ENCODE measurements at regions not wholly inside any gene's neighbourhood (a gene's known extent, or its start where the extent isn't known, plus 50 kb on each side); places are given as distances from the start of the nearest gene placed in this dataset.

- Histone ChIP-seq H3K27ac (no peak overlapping the region), H3K4me3 (no peak overlapping the region)
These were observed 1397.8 kb upstream of the ADGRB3 start for GRCh38 chr6:67237277-67237676.

- H3K4me3 ChIP-seq, result no peak overlapping the region
- no peak overlapping the region for H3K27ac ChIP-seq
These were observed 1404.0 kb upstream of the ADGRB3 start for GRCh38 chr6:67231092-67231491.

GRCh38 chr6:67224989-67225388 is 1410.1 kb upstream of the ADGRB3 start:
- Histone ChIP-seq H3K4me3 (no peak overlapping the region), H3K27ac (no peak overlapping the region)

- Histone ChIP-seq H3K27ac (no peak overlapping the region), H3K4me3 (no peak overlapping the region)
These were observed 1413.9 kb upstream of the ADGRB3 start for GRCh38 chr6:67221226-67221625.

GRCh38 chr6:67219346-67219745 is 1415.7 kb upstream of the ADGRB3 start:
- Histone ChIP-seq H3K27ac (no peak overlapping the region), H3K4me3 (no peak overlapping the region)

- Histone ChIP-seq H3K27ac (no peak overlapping the region), H3K4me3 (no peak overlapping the region)
These were observed 1422.5 kb upstream of the ADGRB3 start for GRCh38 chr6:67212584-67212983.

GRCh38 chr6:67210450-67210849 is 1424.6 kb upstream of the ADGRB3 start:
- Histone ChIP-seq H3K4me3 (no peak overlapping the region), H3K27ac (no peak overlapping the region)

GRCh38 chr6:67201563-67201962 is 1433.5 kb upstream of the ADGRB3 start:
- H3K27ac ChIP-seq, result no peak overlapping the region
- H3K4me3 ChIP-seq, result no peak overlapping the region

- Histone ChIP-seq H3K4me3 (no peak overlapping the region), H3K27ac (no peak overlapping the region)
These were observed 1434.3 kb upstream of the ADGRB3 start for GRCh38 chr6:67200626-67201403.

GRCh38 chr6:67199425-67199824 is 1435.7 kb upstream of the ADGRB3 start:
- Histone ChIP-seq H3K27ac (no peak overlapping the region), H3K4me3 (no peak overlapping the region)

GRCh38 chr6:67190733-67191132 is 1444.3 kb upstream of the ADGRB3 start:
- H3K4me3 ChIP-seq, result no peak overlapping the region
- H3K27ac ChIP-seq, result no peak overlapping the region

GRCh38 chr6:67184405-67184804 is 1450.7 kb upstream of the ADGRB3 start:
- Histone ChIP-seq H3K27ac (no peak overlapping the region), H3K4me3 (no peak overlapping the region)

- Histone ChIP-seq H3K4me3 (no peak overlapping the region), H3K27ac (no peak overlapping the region)
These were observed 1460.0 kb upstream of the ADGRB3 start for GRCh38 chr6:67175101-67175500.

GRCh38 chr6:67165606-67166005 is 1458.6 kb upstream of the EYS start:
- Histone ChIP-seq H3K4me3 (no peak overlapping the region), H3K27ac (no peak overlapping the region)

GRCh38 chr6:67160820-67161219 is 1453.8 kb upstream of the EYS start:
- H3K4me3 ChIP-seq, result no peak overlapping the region
- H3K27ac ChIP-seq, result no peak overlapping the region

GRCh38 chr6:67141005-67141404 is 1434.0 kb upstream of the EYS start:
- Histone ChIP-seq H3K4me3 (no peak overlapping the region), H3K27ac (no peak overlapping the region)

GRCh38 chr6:67133973-67134372 is 1426.9 kb upstream of the EYS start:
- no peak overlapping the region for H3K27ac ChIP-seq
- H3K4me3 ChIP-seq, result no peak overlapping the region

GRCh38 chr6:67131827-67132226 is 1424.8 kb upstream of the EYS start:
- no peak overlapping the region for H3K27ac ChIP-seq
- H3K4me3 ChIP-seq, result no peak overlapping the region

GRCh38 chr6:67129780-67130179 is 1422.8 kb upstream of the EYS start:
- no peak overlapping the region for H3K4me3 ChIP-seq
- no peak overlapping the region for H3K27ac ChIP-seq

GRCh38 chr6:67127041-67127440 is 1420.0 kb upstream of the EYS start:
- Histone ChIP-seq H3K27ac (no peak overlapping the region), H3K4me3 (no peak overlapping the region)

- Histone ChIP-seq H3K27ac (no peak overlapping the region), H3K4me3 (no peak overlapping the region)
These were observed 1414.1 kb upstream of the EYS start for GRCh38 chr6:67121115-67121514.

GRCh38 chr6:67112120-67112519 is 1405.1 kb upstream of the EYS start:
- Histone ChIP-seq H3K4me3 (no peak overlapping the region), H3K27ac (no peak overlapping the region)
